OCI-LY1 (cell line): ENCODE measurements at regions not wholly inside any gene's neighbourhood (a gene's known extent, or its start where the extent isn't known, plus 50 kb on each side); places are given as distances from the start of the nearest gene placed in this dataset.

Experiments used
- H2AFZ ChIP-seq: fragments of 200-600 bp; sonication (generic), shearing (Covaris generic); 2 replicates; pipeline ENCODE4 v1.6.0; 2014; ENCODE audit warnings: antibody characterized with exemption, mild to moderate bottlenecking, low read length
- H3F3A ChIP-seq: fragments of 200-600 bp; sonication (generic), shearing (Covaris generic); 2 replicates; pipeline ENCODE4 v1.6.0; 2014; ENCODE audit warnings: mild to moderate bottlenecking, antibody characterized with exemption, low read length, moderate library complexity; ENCODE audit not compliant: insufficient read depth
- H3K27ac ChIP-seq: fragments of 200-600 bp; sonication (generic); 2 replicates; pipeline ENCODE4 v1.5.1; 2014; ENCODE audit warnings: low read length, mixed run types, mild to moderate bottlenecking, low read depth; ENCODE audit not compliant: poor library complexity, severe bottlenecking
- H3K27me3 ChIP-seq: fragments of 200-600 bp; sonication (generic); 2 replicates; pipeline ENCODE4 v1.6.0; 2014; ENCODE audit warnings: antibody characterized with exemption, mild to moderate bottlenecking, low read length, moderate library complexity; ENCODE audit not compliant: insufficient read depth
- H3K36me3 ChIP-seq: fragments of 200-600 bp; sonication (generic); 2 replicates; pipeline ENCODE4 v1.6.1; 2014; ENCODE audit warnings: mild to moderate bottlenecking, antibody characterized with exemption, low read length, moderate library complexity, mixed read lengths; ENCODE audit not compliant: insufficient read depth
- H3K4me1 ChIP-seq: fragments of 200-600 bp; sonication (generic); 2 replicates; pipeline ENCODE4 v1.5.1; 2014; ENCODE audit warnings: mild to moderate bottlenecking, low read length, moderate library complexity; ENCODE audit not compliant: insufficient read depth, severe bottlenecking
- H3K4me2 ChIP-seq: fragments of 200-600 bp; sonication (generic), shearing (Covaris generic); 2 replicates; pipeline ENCODE4 v1.6.1; 2014; ENCODE audit warnings: low read length
- H3K4me3 ChIP-seq: fragments of 200-600 bp; sonication (generic); 2 replicates; pipeline ENCODE4 v1.5.1; 2014; ENCODE audit warnings: low read length, low read depth, mild to moderate bottlenecking, mixed read lengths; ENCODE audit not compliant: poor library complexity, severe bottlenecking
- H3K79me2 ChIP-seq: fragments of 200-600 bp; shearing (Covaris generic); 2 replicates; pipeline ENCODE4 v1.6.1; 2016; ENCODE audit warnings: mixed run types, low read length, mixed read lengths; ENCODE audit not compliant: insufficient read depth
- H3K9ac ChIP-seq: fragments of 200-600 bp; sonication (generic), shearing (Covaris generic); 2 replicates; pipeline ENCODE4 v1.6.1; 2014; ENCODE audit warnings: mild to moderate bottlenecking, low read length, mixed read lengths
- H3K9me2 ChIP-seq: fragments of 200-600 bp; sonication (generic), shearing (Covaris generic); 2 replicates; pipeline ENCODE4 v1.6.1; 2014; ENCODE audit warnings: low read depth, mild to moderate bottlenecking, low read length, mixed read lengths
- H3K9me3 ChIP-seq: fragments of 200-600 bp; shearing (Covaris generic); 2 replicates; pipeline ENCODE4 v1.6.1; 2014; ENCODE audit warnings: low read length, mixed read lengths
- H4K20me1 ChIP-seq: fragments of 200-600 bp; sonication (generic), shearing (Covaris generic); 2 replicates; pipeline ENCODE4 v1.6.0; 2016; ENCODE audit warnings: mild to moderate bottlenecking, low read length; ENCODE audit not compliant: insufficient read depth
- CTCF ChIP-seq: fragments of 200-600 bp; sonication (generic), shearing (Covaris generic); IDR thresholded peaks from 2 replicates; pipeline ENCODE4 v1.5.1; 2017; ENCODE audit warnings: mild to moderate bottlenecking, antibody characterized with exemption, low read length, moderate library complexity, mixed read lengths
- EZH2 ChIP-seq: fragments of 200-600 bp; sonication (generic), shearing (Covaris generic); IDR thresholded peaks from 2 replicates; pipeline ENCODE4 v1.8.0; 2017; ENCODE audit warnings: borderline replicate concordance, mixed run types, mild to moderate bottlenecking, antibody characterized with exemption, low read length, moderate library complexity, mixed read lengths

DNA sequence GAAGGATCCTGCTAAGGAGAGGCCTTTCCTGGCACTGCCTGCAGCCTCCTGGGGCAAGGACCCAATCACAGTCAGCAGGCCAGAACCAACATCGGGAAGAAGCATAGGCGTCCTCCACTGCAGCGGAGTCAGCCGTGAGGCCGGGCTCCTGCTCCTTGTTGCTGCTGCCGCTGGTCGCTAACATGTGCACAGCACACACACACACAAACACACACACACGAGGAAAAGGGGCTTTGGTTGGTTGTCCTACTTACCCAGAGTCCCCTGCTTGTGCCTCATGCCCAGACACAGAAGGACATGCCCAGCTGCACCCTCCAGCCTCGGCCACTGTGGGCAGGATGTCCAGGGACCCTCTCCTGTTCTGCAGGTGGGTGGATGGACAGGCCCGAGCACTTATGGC lies 209.4 kb downstream of the GLI2 start:
- H3K9me3 ChIP-seq = no peaks in the 10 kb centered on the region
- H3K27me3 ChIP-seq = no peaks in the 10 kb centered on the region
- no peaks in the 10 kb centered on the region for H4K20me1 ChIP-seq
- H2AFZ ChIP-seq = no peak overlapping the region
- TF ChIP-seq EZH2 (no peak), CTCF (no peak)
- H3K4me1 ChIP-seq = no peaks in the 10 kb centered on the region
- no peaks in the 10 kb centered on the region for H3F3A ChIP-seq
- no peaks in the 10 kb centered on the region for H3K9me2 ChIP-seq
- H3K4me3 ChIP-seq = no peak overlapping the region
- no peak overlapping the region for H3K9ac ChIP-seq
- no peak overlapping the region for H3K27ac ChIP-seq
- H3K36me3 ChIP-seq = no peaks in the 10 kb centered on the region
- H3K4me2 ChIP-seq = no peak overlapping the region
- H3K79me2 ChIP-seq = no peaks in the 10 kb centered on the region

DNA sequence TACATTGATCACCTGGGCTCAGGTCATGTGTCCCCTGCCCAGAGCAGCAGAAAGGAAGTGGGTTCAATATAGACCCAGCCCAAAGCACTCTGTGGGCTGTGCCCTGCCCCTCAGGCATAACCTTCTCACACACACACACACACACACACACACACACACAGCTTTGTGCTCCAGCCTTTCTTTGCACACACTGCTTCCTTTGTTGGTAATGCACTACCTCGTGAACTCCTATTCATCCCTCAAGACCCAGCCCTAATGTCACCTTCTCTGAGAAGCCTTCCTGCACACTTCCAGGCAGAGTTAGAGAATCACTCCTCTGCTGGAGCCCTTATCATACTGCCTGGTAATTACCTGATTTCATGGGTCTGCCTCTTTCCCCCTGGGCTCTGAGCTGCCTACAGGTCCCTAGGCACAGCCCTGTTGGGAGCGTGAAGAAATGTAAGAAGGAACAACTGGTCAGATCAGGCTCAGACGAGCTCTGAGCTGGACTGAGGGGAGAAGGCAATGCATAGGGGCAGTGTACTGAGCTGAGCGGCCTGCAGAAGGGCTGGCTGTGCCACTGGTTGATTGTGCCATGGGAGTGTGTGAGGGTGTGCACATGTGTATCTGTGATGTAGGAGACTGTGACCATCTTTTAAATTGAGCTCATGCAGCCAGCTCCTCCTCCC lies 210.3 kb downstream of the GLI2 start:
- H3K4me3 ChIP-seq = no peak overlapping the region
- no peak overlapping the region for H3K4me2 ChIP-seq
- no peaks in the 10 kb centered on the region for H3K79me2 ChIP-seq
- no peaks in the 10 kb centered on the region for H3F3A ChIP-seq
- H3K27ac ChIP-seq = no peak overlapping the region
- TF ChIP-seq EZH2 = no peak
- TF ChIP-seq CTCF = no peak
- no peaks in the 10 kb centered on the region for H3K4me1 ChIP-seq
- H4K20me1 ChIP-seq = no peaks in the 10 kb centered on the region
- H3K27me3 ChIP-seq = no peaks in the 10 kb centered on the region
- H3K9ac ChIP-seq = no peak overlapping the region
- no peak overlapping the region for H2AFZ ChIP-seq
- no peaks in the 10 kb centered on the region for H3K36me3 ChIP-seq
- no peaks in the 10 kb centered on the region for H3K9me2 ChIP-seq
- H3K9me3 ChIP-seq = no peaks in the 10 kb centered on the region

DNA sequence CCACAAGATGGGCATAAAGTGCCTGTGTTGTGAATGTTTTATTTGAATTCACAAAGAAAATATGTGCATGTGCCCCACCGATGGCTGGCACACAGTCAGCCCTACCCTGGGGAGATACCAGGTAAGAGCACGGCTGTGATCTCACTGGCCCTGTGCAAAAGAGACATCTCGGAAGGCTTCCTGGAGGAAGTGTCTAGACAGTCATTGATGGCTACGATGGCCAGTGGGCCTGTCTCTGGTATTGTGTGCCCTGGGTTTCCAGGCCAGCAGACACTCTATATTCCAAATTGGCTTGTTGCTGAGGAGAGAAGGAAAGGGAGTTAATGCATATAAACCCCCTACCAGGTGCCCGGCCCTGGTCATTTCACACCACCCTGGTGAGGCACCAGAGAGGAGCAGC lies 211.7 kb downstream of the GLI2 start:
- H3K27me3 ChIP-seq = no peaks in the 10 kb centered on the region
- H3K9me3 ChIP-seq = no peaks in the 10 kb centered on the region
- H3K4me2 ChIP-seq = no peak overlapping the region
- H3K27ac ChIP-seq = no peak overlapping the region
- no peaks in the 10 kb centered on the region for H3F3A ChIP-seq
- no peaks in the 10 kb centered on the region for H3K79me2 ChIP-seq
- no peaks in the 10 kb centered on the region for H4K20me1 ChIP-seq
- no peak for TF ChIP-seq EZH2
- no peak for TF ChIP-seq CTCF
- H3K36me3 ChIP-seq = no peaks in the 10 kb centered on the region
- H2AFZ ChIP-seq = no peak overlapping the region
- H3K4me3 ChIP-seq = no peak overlapping the region
- no peaks in the 10 kb centered on the region for H3K4me1 ChIP-seq
- H3K9ac ChIP-seq = no peak overlapping the region
- H3K9me2 ChIP-seq = no peaks in the 10 kb centered on the region
